ENCODE measurements at regions not wholly inside any gene's neighbourhood (a gene's known extent, or its start where the extent isn't known, plus 50 kb on each side); places are given as distances from the start of the nearest gene placed in this dataset.
"Not testable (repeated sequence)": the region's sequence is repeated elsewhere in the genome, so short reads cannot be mapped to it uniquely, and the experiment has no call there.

DNA sequence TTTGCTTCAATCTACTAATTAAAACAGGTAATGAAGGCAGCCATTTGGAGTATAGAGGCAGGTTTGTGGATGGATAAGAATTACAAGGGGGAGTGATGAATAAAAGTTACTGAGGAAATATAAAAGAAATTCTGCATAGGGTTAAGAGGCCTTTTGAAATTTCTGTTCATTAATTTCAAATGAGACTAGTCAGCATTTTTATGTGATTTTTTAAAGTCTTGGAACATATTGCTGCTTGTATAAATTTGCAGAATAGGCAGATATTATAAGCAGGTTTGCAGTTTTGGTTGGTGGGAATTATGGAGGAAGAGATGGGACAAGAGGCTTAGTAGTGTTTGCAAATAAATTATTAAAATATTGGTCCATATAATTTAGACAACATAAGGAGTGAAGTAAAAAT lies 750.4 kb upstream of the AGA start:
- no peak for DNase-seq

- no peak for DNase-seq
Observed at GRCh38 chr4:178196751-178197374, 754.6 kb upstream of the AGA start.

DNA sequence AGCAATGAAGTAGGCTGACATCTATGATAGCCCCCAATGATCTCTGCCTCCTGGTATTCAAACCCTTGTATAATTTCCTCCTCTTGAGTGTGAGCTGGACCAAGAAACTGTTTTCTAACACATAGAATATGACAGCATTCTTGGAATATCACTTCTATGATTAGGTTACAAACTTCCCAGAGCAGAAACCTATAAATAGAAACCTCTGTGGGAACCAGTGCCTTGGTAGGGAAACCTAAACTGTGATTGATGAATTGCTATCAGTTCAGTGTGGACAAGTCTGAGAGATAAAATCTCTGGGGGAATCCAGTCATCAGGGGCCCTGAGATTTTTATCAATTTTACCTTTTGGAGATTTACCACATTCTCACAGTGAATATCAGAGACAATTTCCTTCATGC lies 756.5 kb upstream of the AGA start:
- no peak for DNase-seq

- DNase-seq, result no peak
Observed at GRCh38 chr4:178202422-178202821, 760.2 kb upstream of the AGA start.

DNA sequence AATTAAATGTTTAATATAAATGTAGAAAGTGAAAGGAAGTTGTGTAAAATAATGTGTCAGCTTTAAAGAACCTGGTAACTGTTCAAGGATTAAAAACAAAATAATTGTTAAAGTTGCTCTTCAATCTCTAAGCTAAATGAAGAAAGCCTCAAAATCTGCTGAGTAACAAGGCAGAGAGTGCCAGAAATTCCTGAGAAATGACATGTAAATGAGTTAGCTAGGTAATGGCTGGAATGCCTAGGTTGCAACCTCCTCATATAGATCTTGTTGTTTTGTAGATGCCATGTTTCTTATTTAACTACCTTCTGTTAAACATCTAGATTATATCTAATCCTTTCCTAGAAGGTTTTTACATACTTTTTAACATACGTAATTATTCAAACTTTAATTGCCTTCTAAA lies 763.6 kb upstream of the AGA start:
- no peak for DNase-seq

- DNase-seq, result no peak
Observed at GRCh38 chr4:178215309-178215708, 773.1 kb upstream of the AGA start.

DNA sequence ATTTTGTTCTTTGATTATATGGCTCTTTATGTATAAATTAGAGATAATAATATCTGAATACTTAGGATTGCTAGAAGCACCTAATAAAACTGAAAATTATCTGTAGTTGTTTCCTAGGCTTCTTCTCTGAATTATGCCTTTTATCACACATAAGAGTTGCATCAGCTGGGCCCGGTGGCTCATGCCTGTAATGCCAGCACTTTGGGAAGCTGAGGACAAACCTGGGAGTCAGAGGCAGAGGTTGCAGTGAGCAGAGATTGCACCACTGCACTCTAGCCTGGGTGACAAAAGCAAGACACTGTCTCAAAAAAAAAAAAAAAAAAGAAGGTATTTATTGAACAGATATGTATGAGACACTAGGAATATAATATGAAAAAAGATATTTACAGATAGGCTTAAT lies 773.5 kb upstream of the AGA start:
- no peak for DNase-seq

- not testable (repeated sequence) for DNase-seq
Observed at GRCh38 chr4:178226421-178226820, 784.2 kb upstream of the AGA start.

- no peak for DNase-seq
Observed at GRCh38 chr4:178233906-178234305, 791.7 kb upstream of the AGA start.

DNA sequence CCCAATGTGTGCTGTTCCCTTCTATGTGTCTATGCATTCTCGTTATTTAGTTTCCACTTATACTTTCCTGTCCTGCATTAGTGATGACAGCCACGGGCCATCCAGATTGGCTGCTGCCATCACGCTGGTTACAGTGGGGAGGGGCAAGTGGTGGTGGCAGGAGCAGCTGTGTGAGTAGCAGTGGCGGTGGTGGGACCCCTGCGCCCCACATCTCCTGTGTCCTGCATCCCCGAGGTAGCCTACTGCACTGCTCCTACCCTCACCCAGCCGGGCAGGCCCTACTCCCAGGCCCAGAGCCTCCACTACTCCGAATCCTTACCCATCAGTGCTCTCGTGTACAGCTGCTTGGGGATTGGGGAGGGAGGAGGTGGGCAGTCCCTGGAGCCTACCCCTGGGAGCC lies 798.7 kb upstream of the AGA start:
- no peak for DNase-seq

DNA sequence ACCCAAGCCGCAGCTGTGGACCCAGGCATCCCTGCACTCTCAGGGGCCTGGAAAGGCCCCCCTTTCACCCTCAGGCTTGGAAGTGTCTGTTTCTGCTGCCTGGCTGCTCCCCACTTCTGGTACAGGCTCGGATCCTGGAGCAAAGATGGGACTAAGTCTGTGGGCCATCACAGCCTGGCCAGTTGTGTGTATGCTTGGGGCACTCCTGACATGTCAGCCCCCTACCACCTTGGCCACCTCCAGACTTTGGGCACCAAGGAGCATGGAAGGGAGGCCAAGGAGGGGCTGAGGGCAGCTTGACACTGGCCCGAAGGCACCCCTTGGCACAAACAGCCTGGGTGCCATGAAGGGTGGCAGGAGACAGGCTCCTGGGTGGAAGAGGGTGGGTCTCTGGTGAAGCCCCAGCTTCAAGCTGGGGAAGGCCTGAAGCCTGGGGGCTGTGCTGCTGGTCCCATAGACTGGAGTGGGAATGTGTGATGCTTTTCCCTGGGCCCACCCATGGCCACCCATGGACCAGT lies 799.4 kb upstream of the AGA start:
- no peak for DNase-seq

- DNase-seq, result no peak
Observed at GRCh38 chr4:178242655-178243054, 800.4 kb upstream of the AGA start.

DNA sequence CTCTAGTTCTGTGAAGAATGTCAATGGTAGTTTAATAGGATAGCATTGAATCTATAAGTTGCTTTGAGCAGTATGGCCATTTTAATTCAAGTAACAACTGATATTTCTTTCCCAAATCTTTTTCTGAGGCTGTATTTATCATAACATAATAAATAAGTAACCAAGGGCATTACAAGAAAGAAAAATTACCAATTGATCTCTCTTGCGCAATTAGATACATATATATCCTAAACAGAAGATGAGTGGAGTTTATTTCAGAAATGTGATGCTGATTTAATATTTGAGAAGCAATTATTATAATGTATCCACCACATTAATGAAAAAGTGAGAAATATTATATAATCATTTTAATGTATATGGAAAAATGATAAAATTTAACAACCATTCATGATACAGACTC lies 802.5 kb upstream of the AGA start:
- DNase-seq, result no peak

DNA sequence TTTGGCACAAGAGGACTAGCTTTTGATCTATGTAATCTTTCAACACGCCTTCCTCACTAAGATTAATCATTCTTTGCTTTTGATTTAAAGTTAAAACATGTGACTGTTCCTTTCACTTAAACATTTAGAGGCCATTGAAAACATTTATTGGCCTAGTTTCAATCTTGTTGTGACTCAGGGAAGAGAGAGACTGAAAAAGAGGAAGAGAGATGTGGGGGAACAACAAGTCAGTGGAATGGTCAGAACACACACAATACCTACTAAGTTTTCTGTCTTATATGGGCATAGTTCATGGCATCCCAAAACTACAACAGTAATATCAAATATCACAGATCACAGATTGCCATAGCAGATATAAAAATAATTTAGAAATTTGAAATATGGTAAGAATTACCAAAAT lies 812.9 kb upstream of the AGA start:
- no peak for DNase-seq

DNA sequence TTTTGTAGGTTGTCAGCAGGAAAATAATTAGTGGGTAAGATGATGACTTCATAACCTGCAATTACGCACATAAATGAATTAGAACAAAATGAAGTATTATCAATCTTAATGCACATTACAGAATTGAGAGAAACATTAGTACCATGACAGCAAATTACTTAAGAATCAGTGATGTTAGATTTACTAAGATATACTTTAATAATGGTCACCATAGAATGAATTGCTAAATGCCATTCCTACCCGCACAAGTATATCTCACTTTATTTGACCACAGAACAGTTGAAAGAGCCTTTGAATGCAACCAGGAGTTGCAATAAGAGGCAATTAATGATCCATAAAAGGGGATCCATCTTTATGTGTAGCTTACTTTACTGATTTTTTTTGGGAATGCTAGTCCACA lies 816.4 kb upstream of the AGA start:
- no peak for DNase-seq

DNA sequence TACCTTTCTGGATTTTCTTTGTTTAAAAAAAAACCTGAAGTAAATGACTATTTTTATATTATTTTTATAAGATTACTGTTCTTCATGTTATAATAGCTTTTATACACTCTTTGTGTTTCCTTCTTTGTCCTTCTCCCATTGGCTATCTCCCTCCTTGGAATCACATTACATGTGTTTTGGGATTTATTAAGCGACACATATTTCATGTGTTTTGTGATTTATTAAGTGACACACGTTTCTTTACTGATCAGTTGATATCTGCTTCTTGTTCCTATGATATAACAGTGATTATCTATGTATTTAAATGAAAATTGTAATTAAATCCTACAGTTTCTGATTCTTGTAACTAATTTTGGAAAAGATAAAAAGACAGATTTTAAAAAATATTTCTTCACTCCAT lies 817.3 kb upstream of the AGA start:
- DNase-seq, result no peak

DNA sequence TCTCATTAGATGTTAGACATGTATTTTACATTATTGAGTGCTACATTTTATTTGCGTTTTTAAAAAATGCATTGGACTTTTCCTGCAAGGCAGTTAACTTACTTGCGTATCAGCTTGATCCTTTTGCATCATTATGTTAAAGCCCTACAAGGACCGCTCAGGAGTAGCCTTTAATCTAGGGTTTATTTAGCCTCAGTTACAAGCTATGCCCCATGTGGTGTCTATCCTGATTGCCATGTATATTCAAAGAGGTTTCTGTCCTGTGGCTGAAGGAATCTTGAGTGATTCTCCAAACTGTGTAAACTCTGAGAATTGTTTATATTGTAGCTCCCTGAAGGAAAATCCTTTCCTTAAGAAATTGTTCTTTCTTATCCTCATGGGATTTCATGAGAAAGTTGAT lies 821.8 kb upstream of the AGA start:
- DNase-seq, result no peak

GRCh38 chr4:178271386-178271785 lies 829.1 kb upstream of the AGA start:
- DNase-seq, result no peak

DNA sequence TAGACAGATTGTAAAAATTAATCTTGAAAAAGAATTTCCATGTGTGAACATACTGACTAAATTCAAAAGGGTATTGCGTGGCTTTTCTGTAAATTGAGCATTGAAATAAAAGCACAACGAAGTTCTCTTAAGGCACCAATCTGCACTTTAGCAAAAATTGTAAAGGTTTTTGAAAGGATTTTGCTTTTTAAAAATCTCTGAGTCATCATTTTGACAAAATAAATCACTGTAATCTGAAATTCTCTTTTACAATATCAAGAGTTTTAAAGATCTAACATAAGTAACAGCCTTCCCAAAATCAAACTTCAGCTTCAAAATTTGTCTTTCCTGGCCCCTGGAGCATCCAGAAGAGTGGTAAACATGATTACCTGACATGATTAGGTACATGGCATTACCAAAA lies 830.9 kb upstream of the AGA start:
- no peak for DNase-seq

- no peak for DNase-seq
Observed at GRCh38 chr4:178275671-178276360, 833.6 kb upstream of the AGA start.

GRCh38 chr4:178280362-178280761 lies 838.1 kb upstream of the AGA start:
- no peak for DNase-seq

DNA sequence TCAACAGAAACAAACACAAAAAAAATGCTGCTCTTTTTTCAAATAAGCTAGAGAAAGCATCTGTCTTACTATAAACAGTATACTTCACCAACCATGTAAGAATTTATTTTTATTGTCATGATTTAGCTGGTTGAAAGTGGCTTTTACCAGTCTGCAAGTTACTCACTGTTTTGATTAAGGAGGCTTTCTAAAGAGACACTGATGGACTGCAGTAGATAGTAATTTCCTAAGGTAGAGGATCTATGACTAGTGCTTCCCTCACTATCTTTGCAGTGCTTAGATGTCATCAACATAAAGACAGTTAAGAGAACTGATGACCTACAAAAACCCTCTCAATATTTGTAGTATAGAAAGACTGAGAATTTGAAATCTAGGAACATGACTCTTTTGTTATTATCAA lies 846.2 kb upstream of the AGA start:
- no peak for DNase-seq

- DNase-seq, result no peak
Observed at GRCh38 chr4:178293601-178294000, 851.4 kb upstream of the AGA start.

DNA sequence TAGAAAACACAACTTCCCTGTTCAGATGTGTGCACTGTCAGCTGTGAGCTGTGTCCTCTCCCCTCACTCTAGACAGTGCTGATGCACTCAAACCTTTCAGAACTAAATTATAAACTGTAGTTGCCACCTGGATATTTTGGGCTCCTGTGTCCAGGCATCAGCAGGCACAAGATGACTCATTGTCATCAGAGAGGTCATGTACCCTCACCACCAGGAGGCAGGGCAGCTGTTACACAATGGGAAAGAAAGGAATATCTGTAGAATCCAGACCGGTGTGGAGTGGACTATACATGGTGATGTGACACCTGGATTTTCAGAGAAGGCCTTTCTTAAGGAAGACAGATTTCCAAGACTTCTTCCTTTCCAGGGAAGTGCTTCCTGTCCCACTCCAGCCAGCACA lies 854.4 kb upstream of the AGA start:
- DNase-seq, result no peak

- no peak for DNase-seq
Observed at GRCh38 chr4:178306565-178306964, 864.3 kb upstream of the AGA start.
